Neural progenitor cell (in vitro differentiated cells): ENCODE measurements at regions not wholly inside any gene's neighbourhood (a gene's known extent, or its start where the extent isn't known, plus 50 kb on each side); places are given as distances from the start of the nearest gene placed in this dataset.
A peak's percentile ranks its signal among the peaks of the same experiment; 100 is the strongest.

Experiments
- DNase-seq: peaks from one replicate; pipeline ENCODE4 v3.0.0-alpha.2; 2016; ENCODE audit warnings: low spot score
- H2AFZ ChIP-seq: fragments of 200-600 bp; sonication (generic); replicated peaks from 2 replicates; pipeline ENCODE4 v1.6.1; 2016; ENCODE audit warnings: antibody characterized with exemption
- H3F3A ChIP-seq: fragments of 200-600 bp; sonication (generic); 2 replicates; pipeline ENCODE4 v1.6.1; 2016; ENCODE audit warnings: antibody characterized with exemption, low read depth
- H3K27ac ChIP-seq: fragments of 200-600 bp; sonication (generic); 2 replicates; pipeline ENCODE4 v1.5.1; 2016; ENCODE audit warnings: mild to moderate bottlenecking
- H3K27me3 ChIP-seq: fragments of 200-600 bp; sonication (generic); 2 replicates; pipeline ENCODE4 v1.6.1; 2016; ENCODE audit warnings: mild to moderate bottlenecking, moderate library complexity
- H3K36me3 ChIP-seq: fragments of 200-600 bp; sonication (generic); 2 replicates; pipeline ENCODE4 v1.5.1; 2016
- H3K4me1 ChIP-seq: fragments of 200-600 bp; sonication (generic); 2 replicates; pipeline ENCODE4 v1.6.1; 2016; ENCODE audit warnings: mixed run types
- H3K4me2 ChIP-seq: fragments of 200-600 bp; sonication (generic); 2 replicates; pipeline ENCODE4 v1.6.1; 2016
- H3K4me3 ChIP-seq: fragments of 200-600 bp; sonication (generic); 2 replicates; pipeline ENCODE4 v1.5.1; 2016
- H3K79me2 ChIP-seq: fragments of 200-600 bp; sonication (generic); 2 replicates; pipeline ENCODE4 v1.6.1; 2016; ENCODE audit warnings: low read depth
- H3K9ac ChIP-seq: fragments of 200-600 bp; sonication (generic); 2 replicates; pipeline ENCODE4 v1.6.1; 2016
- H3K9me3 ChIP-seq: fragments of 200-600 bp; sonication (generic); 2 replicates; pipeline ENCODE4 v1.5.1; 2016; ENCODE audit warnings: low read depth
- H4K20me1 ChIP-seq: fragments of 200-600 bp; sonication (generic); 2 replicates; pipeline ENCODE4 v1.6.1; 2016; ENCODE audit warnings: low read depth
- H3K27ac Mint-ChIP-seq: 3 replicates; pipeline ENCODE4 v1.8.0; 2021; ENCODE audit warnings: mixed read lengths
- H3K27me3 Mint-ChIP-seq: 2 replicates; pipeline ENCODE4 v1.8.0; 2022; ENCODE audit warnings: low read depth, mild to moderate bottlenecking, inconsistent platforms, moderate library complexity, mixed read lengths; ENCODE audit not compliant: insufficient read depth
- H3K36me3 Mint-ChIP-seq: 3 replicates; pipeline ENCODE4 v1.8.0; 2021; ENCODE audit warnings: mixed read lengths
- H3K4me1 Mint-ChIP-seq: 3 replicates; pipeline ENCODE4 v1.8.0; 2021; ENCODE audit warnings: mixed read lengths
- H3K4me3 Mint-ChIP-seq: 3 replicates; pipeline ENCODE4 v1.8.0; 2021; ENCODE audit warnings: mild to moderate bottlenecking, moderate library complexity, mixed read lengths
- H3K9me3 Mint-ChIP-seq: 3 replicates; pipeline ENCODE4 v1.8.0; 2020; ENCODE audit warnings: mixed read lengths
- EZH2 ChIP-seq: fragments of 200-600 bp; sonication (generic); IDR thresholded peaks from 2 replicates; pipeline ENCODE4 v1.6.1; 2017; ENCODE audit warnings: antibody characterized with exemption, mild to moderate bottlenecking, moderate library complexity
- EZH2phosphoT487 ChIP-seq: fragments of 200-600 bp; sonication (generic); IDR thresholded peaks from 2 replicates; pipeline ENCODE4 v1.6.1; 2017; ENCODE audit warnings: antibody characterized with exemption
- TF ChIP-seq, protein P1 (sequence below): fragments of 200-600 bp; sonication (generic); IDR thresholded peaks from 2 replicates; pipeline ENCODE4 v1.5.1; 2017; ENCODE audit warnings: antibody characterized with exemption, mild to moderate bottlenecking

DNA sequence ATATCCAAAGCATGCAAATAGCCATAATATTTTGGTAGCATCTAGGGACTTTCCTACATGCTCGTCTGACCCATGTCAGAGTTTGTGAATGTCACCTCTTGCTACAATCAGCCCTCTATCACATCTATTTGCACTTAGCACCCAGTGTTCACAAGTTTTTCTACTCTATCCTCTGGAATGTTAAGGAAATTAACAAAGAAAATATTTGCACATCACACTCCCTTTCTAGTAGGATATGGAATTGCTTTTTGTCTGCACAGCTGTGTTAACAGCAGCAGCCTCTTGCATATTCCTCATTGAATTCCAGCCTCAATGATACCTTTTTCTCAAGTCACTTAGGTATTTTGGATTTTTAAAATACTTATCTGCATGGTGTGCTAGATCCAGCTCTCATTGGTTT is 403.1 kb upstream of the SEMA3C start:
- no peaks in the 10 kb centered on the region for H3K36me3 ChIP-seq
- no peaks in the 10 kb centered on the region for H3K4me1 ChIP-seq
- no peaks in the 10 kb centered on the region for H3K27me3 ChIP-seq
- H3K79me2 ChIP-seq, result no peaks in the 10 kb centered on the region
- no peak overlapping the region for H3K27ac Mint-ChIP-seq
- no peak overlapping the region for H3K4me2 ChIP-seq
- H3K4me3 ChIP-seq, result no peak overlapping the region
- no peaks in the 10 kb centered on the region for H3K27me3 Mint-ChIP-seq
- no peak for TF ChIP-seq EZH2
- no peak for TF ChIP-seq EZH2phosphoT487
- no peak overlapping the region for H3K9ac ChIP-seq
- H3K36me3 Mint-ChIP-seq, result no peaks in the 10 kb centered on the region
- H3K4me1 Mint-ChIP-seq, result peaks cover 3% of the 10 kb centered on the region
- peaks cover 7% of the 10 kb centered on the region for H3K9me3 ChIP-seq
- no peaks in the 10 kb centered on the region for H3F3A ChIP-seq
- no peaks in the 10 kb centered on the region for H4K20me1 ChIP-seq
- DNase-seq, result no peak
- H3K9me3 Mint-ChIP-seq, result peaks cover 2% of the 10 kb centered on the region
- H2AFZ ChIP-seq, result no peak overlapping the region
- no peak overlapping the region for H3K27ac ChIP-seq
- H3K4me3 Mint-ChIP-seq, result no peak overlapping the region

DNA sequence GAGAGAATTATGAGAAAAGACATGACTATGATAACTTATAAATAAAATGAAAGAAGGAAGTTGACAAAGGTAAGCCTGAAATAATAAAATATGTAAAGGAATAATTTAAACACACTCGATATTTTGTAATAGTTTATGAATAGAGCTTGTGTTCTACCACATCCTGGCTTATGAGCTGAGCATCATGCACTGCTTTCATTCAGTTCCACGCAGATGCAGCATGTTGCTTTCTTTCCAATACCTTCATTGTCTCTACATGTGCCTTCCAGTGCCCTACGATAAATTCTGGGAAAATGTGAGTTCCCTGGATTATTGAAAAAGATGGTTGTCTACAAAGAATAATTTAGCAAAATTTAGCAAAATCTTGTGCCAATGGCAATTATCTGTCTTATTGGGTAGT is 398.9 kb upstream of the SEMA3C start:
- H3K4me3 Mint-ChIP-seq, result no peak overlapping the region
- Histone ChIP-seq H3K4me3 (no peak overlapping the region), H3K4me2 (no peak overlapping the region), H3K27me3 (no peaks in the 10 kb centered on the region), H3K79me2 (no peaks in the 10 kb centered on the region), H3F3A (no peaks in the 10 kb centered on the region), H2AFZ (no peak overlapping the region), H3K4me1 (no peaks in the 10 kb centered on the region), H3K27ac (no peak overlapping the region), H3K36me3 (no peaks in the 10 kb centered on the region), H3K9ac (no peak overlapping the region), H3K9me3 (no peaks in the 10 kb centered on the region), H4K20me1 (no peaks in the 10 kb centered on the region)
- H3K9me3 Mint-ChIP-seq, result no peaks in the 10 kb centered on the region
- H3K4me1 Mint-ChIP-seq, result peaks cover 2% of the 10 kb centered on the region
- H3K27ac Mint-ChIP-seq, result no peak overlapping the region
- no peaks in the 10 kb centered on the region for H3K27me3 Mint-ChIP-seq
- H3K36me3 Mint-ChIP-seq, result no peaks in the 10 kb centered on the region
- TF ChIP-seq, protein P1, sequence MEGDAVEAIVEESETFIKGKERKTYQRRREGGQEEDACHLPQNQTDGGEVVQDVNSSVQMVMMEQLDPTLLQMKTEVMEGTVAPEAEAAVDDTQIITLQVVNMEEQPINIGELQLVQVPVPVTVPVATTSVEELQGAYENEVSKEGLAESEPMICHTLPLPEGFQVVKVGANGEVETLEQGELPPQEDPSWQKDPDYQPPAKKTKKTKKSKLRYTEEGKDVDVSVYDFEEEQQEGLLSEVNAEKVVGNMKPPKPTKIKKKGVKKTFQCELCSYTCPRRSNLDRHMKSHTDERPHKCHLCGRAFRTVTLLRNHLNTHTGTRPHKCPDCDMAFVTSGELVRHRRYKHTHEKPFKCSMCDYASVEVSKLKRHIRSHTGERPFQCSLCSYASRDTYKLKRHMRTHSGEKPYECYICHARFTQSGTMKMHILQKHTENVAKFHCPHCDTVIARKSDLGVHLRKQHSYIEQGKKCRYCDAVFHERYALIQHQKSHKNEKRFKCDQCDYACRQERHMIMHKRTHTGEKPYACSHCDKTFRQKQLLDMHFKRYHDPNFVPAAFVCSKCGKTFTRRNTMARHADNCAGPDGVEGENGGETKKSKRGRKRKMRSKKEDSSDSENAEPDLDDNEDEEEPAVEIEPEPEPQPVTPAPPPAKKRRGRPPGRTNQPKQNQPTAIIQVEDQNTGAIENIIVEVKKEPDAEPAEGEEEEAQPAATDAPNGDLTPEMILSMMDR, result no peak
- no peak for TF ChIP-seq EZH2phosphoT487
- no peak for TF ChIP-seq EZH2
- no peak for DNase-seq

DNA sequence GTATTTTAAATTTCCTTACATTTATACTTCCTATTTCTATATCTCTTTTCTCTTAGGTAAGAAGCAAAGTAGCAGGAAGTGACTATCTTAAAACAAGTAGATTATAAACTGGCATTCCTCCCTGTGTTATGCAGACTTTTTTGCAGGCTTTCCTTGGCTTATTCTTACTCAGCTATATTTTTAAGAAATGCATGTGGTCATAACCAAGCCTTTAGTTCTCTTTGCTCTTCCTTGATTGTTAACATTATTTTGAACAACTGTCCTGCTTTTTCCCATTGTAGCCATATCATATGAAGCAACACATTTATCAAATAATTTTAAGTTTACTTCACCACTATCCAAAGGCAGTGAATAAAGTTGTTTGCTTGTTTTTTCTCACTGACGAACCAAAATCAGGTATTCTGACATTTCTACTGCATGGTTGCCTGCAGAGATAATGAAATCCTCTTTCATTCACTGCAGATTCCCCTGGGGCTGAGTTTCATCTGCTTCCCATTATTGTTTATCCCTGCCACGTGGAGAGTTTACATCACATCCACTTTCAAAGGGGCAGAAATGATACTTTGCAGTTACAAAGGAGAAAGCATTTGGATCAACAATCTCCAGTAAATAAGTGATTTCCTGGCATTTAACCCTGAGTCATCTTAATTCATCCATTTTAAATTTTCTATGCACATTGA is 389.9 kb upstream of the SEMA3C start:
- H3K79me2 ChIP-seq, result no peaks in the 10 kb centered on the region
- TF ChIP-seq EZH2, result no peak
- TF ChIP-seq EZH2phosphoT487, result no peak
- TF ChIP-seq, protein P1, result no peak
- no peaks in the 10 kb centered on the region for H3K27me3 Mint-ChIP-seq
- H3K9ac ChIP-seq, result no peak overlapping the region
- H3K4me2 ChIP-seq, result peak overlapping the region; percentile 44
- peaks cover 7% of the 10 kb centered on the region for H3K4me1 Mint-ChIP-seq
- H3K27ac ChIP-seq, result no peak overlapping the region
- H3K4me1 ChIP-seq, result peaks cover 7% of the 10 kb centered on the region
- no peaks in the 10 kb centered on the region for H3K36me3 Mint-ChIP-seq
- peak overlapping the region; percentile 78 for H2AFZ ChIP-seq
- no peak overlapping the region for H3K4me3 ChIP-seq
- peak overlapping the region; percentile 9 for H3K4me3 Mint-ChIP-seq
- H3K27ac Mint-ChIP-seq, result peak overlapping the region; percentile 21
- H3F3A ChIP-seq, result no peaks in the 10 kb centered on the region
- no peaks in the 10 kb centered on the region for H3K36me3 ChIP-seq
- DNase-seq, result peak; percentile 16
- H3K9me3 Mint-ChIP-seq, result no peaks in the 10 kb centered on the region
- H4K20me1 ChIP-seq, result no peaks in the 10 kb centered on the region
- H3K9me3 ChIP-seq, result no peaks in the 10 kb centered on the region
- no peaks in the 10 kb centered on the region for H3K27me3 ChIP-seq

DNA sequence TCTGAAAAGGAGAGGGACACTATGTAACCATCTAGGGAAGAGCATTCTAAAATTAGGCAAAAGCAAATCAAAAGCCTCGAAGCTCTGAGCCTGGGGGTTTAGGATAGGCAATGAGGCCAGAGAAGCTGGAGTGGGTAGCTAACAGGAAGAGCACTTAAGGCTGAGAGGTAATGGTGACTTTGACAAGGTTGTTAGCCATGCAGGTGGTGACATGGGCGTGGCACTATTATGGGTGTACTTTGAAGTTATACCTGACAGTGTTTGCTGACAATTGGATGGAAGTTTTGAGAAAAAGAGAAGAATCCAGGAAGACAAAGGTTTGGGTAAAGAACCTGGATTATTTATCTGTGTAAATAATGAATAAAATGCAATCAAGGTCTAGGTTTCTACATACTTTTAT is 383.0 kb upstream of the SEMA3C start:
- Mint-ChIP-seq H3K36me3 (no peaks in the 10 kb centered on the region), H3K27me3 (no peaks in the 10 kb centered on the region), H3K4me1 (peaks cover 23% of the 10 kb centered on the region), H3K9me3 (no peaks in the 10 kb centered on the region), H3K4me3 (no peak overlapping the region), H3K27ac (no peak overlapping the region)
- H3K27me3 ChIP-seq, result no peaks in the 10 kb centered on the region
- no peaks in the 10 kb centered on the region for H3K36me3 ChIP-seq
- H2AFZ ChIP-seq, result no peak overlapping the region
- H3K79me2 ChIP-seq, result no peaks in the 10 kb centered on the region
- H3K4me2 ChIP-seq, result no peak overlapping the region
- no peaks in the 10 kb centered on the region for H3K4me1 ChIP-seq
- no peak overlapping the region for H3K9ac ChIP-seq
- TF ChIP-seq EZH2 (no peak), EZH2phosphoT487 (no peak)
- TF ChIP-seq, protein P1, result no peak
- no peaks in the 10 kb centered on the region for H4K20me1 ChIP-seq
- H3K9me3 ChIP-seq, result no peaks in the 10 kb centered on the region
- no peak for DNase-seq
- no peak overlapping the region for H3K27ac ChIP-seq
- no peak overlapping the region for H3K4me3 ChIP-seq
- H3F3A ChIP-seq, result no peaks in the 10 kb centered on the region
